K562 (cell line): ENCODE measurements at regions not wholly inside any gene's neighbourhood (a gene's known extent, or its start where the extent isn't known, plus 50 kb on each side); places are given as distances from the start of the nearest gene placed in this dataset.

ENCODE experiments used
- ATAC-seq: fragments of 200-7000 bp; cut with Tn5 transposase; 3 replicates; pipeline ENCODE4 v1.9.1; 2020; ENCODE audit warnings: moderate library complexity
- BruUV-seq: library from RNA; stranded (reverse); fragments of 400-500 nt; replicated peaks from 2 replicates; lab custom pipeline; 2021; lab: Mats Ljungman, UMichigan
- CTCF ChIA-PET: fragments of 300-600 bp; formaldehyde crosslinking; extraction: SDS; loops from one replicate; lab custom pipeline; 2021; ENCODE audit warnings: low intra/inter-chr PET ratio; lab: Yijun Ruan, JAX
- POLR2A ChIA-PET: fragments of 300-600, 350-650 bp; sonication (Branson Sonifier 250); formaldehyde crosslinking; extraction: SDS; loops from one replicate; lab custom pipeline; 2021; ENCODE audit warnings: antibody characterized with exemption, inconsistent platforms; lab: Yijun Ruan, JAX
- DNase-seq, 4 experiments: peaks; one replicate each; pipeline versions ENCODE4 v3.0.0 to v3.0.0-alpha.2; 2011 to 2018; ENCODE audit warnings: low spot score in 3 of 4, mixed read lengths in 3 of 4; ENCODE audit errors: extremely low read depth in 1 of 4
- FAIRE-seq: peaks from 2 replicates; lab custom pipeline; 2011; peaks lifted over from hg19 to GRCh38; lab: Jason Lieb, UNC
- H2AFZ ChIP-seq: 2 replicates; pipeline ENCODE4 v1.6.0; 2011; ENCODE audit warnings: low read depth, low read length, control low read depth, inconsistent platforms
- H3K27ac ChIP-seq: fragments of 200-600 bp; 3 replicates; pipeline ENCODE4 v1.8.0; 2011; ENCODE audit warnings: low read depth, mild to moderate bottlenecking, control low read depth, inconsistent platforms, low read length, moderate library complexity, mixed read lengths; ENCODE audit errors: extremely low read depth
- H3K27me3 ChIP-seq, 2 experiments: fragments of 300-600 bp in 1 of 2; 2 replicates in 1 of 2; 3 replicates in 1 of 2; pipeline versions ENCODE4 v1.6.0 to v1.8.0; 2011; ENCODE audit warnings: inconsistent platforms in 2 of 2, low read length in 2 of 2, mild to moderate bottlenecking in 1 of 2, mixed read lengths in 1 of 2, moderate library complexity in 1 of 2; ENCODE audit not compliant: control insufficient read depth in 2 of 2, insufficient read depth in 2 of 2
- H3K36me3 ChIP-seq: fragments of 300-600 bp; 3 replicates; pipeline ENCODE4 v1.8.0; 2011; ENCODE audit warnings: mild to moderate bottlenecking, low read length, inconsistent platforms; ENCODE audit not compliant: control insufficient read depth, insufficient read depth
- H3K4me1 ChIP-seq, 2 experiments: fragments of 200-600 bp in 1 of 2; replicated peaks in 1 of 2; 2 replicates in 1 of 2; 3 replicates in 1 of 2; pipeline versions ENCODE4 v1.5.1 to v1.8.0; 2011; ENCODE audit warnings: inconsistent platforms in 2 of 2, low read length in 2 of 2, mild to moderate bottlenecking in 1 of 2, mixed read lengths in 1 of 2, moderate library complexity in 1 of 2; ENCODE audit not compliant: control insufficient read depth in 2 of 2, insufficient read depth in 2 of 2
- H3K4me2 ChIP-seq: 2 replicates; pipeline ENCODE4 v1.6.1; 2011; ENCODE audit warnings: low read length, control low read depth, inconsistent platforms, mixed read lengths; ENCODE audit not compliant: insufficient read depth
- H3K4me3 ChIP-seq: fragments of 200-600 bp; sonication (generic), shearing (Covaris generic); 2 replicates; pipeline ENCODE4 v1.5.1; 2016; ENCODE audit warnings: control low read depth, inconsistent platforms
- H3K79me2 ChIP-seq: fragments of 200-600 bp; 3 replicates; pipeline ENCODE4 v1.8.0; 2011; ENCODE audit warnings: low read length, inconsistent platforms; ENCODE audit not compliant: control insufficient read depth, insufficient read depth
- H3K9ac ChIP-seq, 2 experiments: 2 replicates each; pipeline versions ENCODE4 v1.6.0 to v1.6.1; 2011; ENCODE audit warnings: low read depth in 2 of 2, low read length in 2 of 2, control low read depth in 1 of 2, inconsistent platforms in 1 of 2, mild to moderate bottlenecking in 1 of 2, mixed read lengths in 1 of 2; ENCODE audit not compliant: insufficient read depth in 1 of 2
- H3K9me1 ChIP-seq: one replicate; pipeline ENCODE4 v1.6.0; 2011; ENCODE audit warnings: inconsistent platforms, mild to moderate bottlenecking, low read length, moderate library complexity; ENCODE audit not compliant: control insufficient read depth, insufficient read depth
- H3K9me3 ChIP-seq: replicated peaks from 2 replicates; pipeline ENCODE4 v1.5.1; 2011; ENCODE audit warnings: low read depth, low read length, inconsistent platforms; ENCODE audit not compliant: control insufficient read depth, insufficient read depth
- H4K20me1 ChIP-seq: replicated peaks from 2 replicates; pipeline ENCODE4 v1.6.1; 2011; ENCODE audit warnings: low read length, inconsistent platforms, mixed read lengths; ENCODE audit not compliant: control insufficient read depth, insufficient read depth
- CREB3 ChIP-seq: fragments of 450-650 bp; conservative IDR thresholded peaks from 2 replicates; pipeline ENCODE4 v1.6.1; 2016; ENCODE audit warnings: missing genetic modification characterization, low read depth, mild to moderate bottlenecking, missing compliant biosample characterization, moderate library complexity
- CTBP1 ChIP-seq: fragments of 450-650 bp; IDR thresholded peaks from 2 replicates; pipeline ENCODE4 v1.6.1; 2016; ENCODE audit warnings: borderline replicate concordance
- GATA2 ChIP-seq: sonication (generic); formaldehyde crosslinking; IDR thresholded peaks from 2 replicates; pipeline ENCODE4 v1.4.0; 2020; ENCODE audit warnings: mild to moderate bottlenecking, missing genetic modification reagents
- MCM2 ChIP-seq: fragments of 450-650 bp; IDR thresholded peaks from 2 replicates; pipeline ENCODE4 v1.6.1; 2017; ENCODE audit warnings: low read depth, mild to moderate bottlenecking
- MXD1 ChIP-seq: fragments of 250-450 bp; sonication (Bioruptor Pico); IDR thresholded peaks from 2 replicates; pipeline ENCODE4 v1.8.0; 2021; ENCODE audit warnings: borderline replicate concordance, mild to moderate bottlenecking, moderate library complexity; ENCODE audit not compliant: poor library complexity, severe bottlenecking
- SAFB ChIP-seq: fragments of 200-400 bp; formaldehyde crosslinking; IDR thresholded peaks from 2 replicates; pipeline ENCODE4 v1.6.1; 2017; ENCODE audit warnings: low read depth, low read length, borderline replicate concordance
- SMAD4 ChIP-seq: fragments of 250-450 bp; sonication (Bioruptor Pico); conservative IDR thresholded peaks from 2 replicates; pipeline ENCODE4 v1.8.0; 2021; ENCODE audit warnings: inconsistent platforms, mild to moderate bottlenecking, moderate library complexity
- UBTF ChIP-seq, 2 experiments: IDR thresholded peaks; 2 replicates each; pipeline ENCODE4 v1.6.1; 2012; ENCODE audit warnings: improper control_type of control experiment in 2 of 2, low read depth in 2 of 2, low read length in 2 of 2, borderline replicate concordance in 1 of 2
- ZNF217 ChIP-seq: sonication (generic); formaldehyde crosslinking; IDR thresholded peaks from 2 replicates; pipeline ENCODE4 v1.8.0; 2022; ENCODE audit warnings: mild to moderate bottlenecking, missing genetic modification reagents
- ZNF239 ChIP-seq: fragments of 250-450 bp; sonication (Bioruptor Pico); IDR thresholded peaks from 2 replicates; pipeline ENCODE4 v1.4.0; 2020; ENCODE audit warnings: mild to moderate bottlenecking
- ZNF551 ChIP-seq: fragments of 250-450 bp; sonication (Bioruptor Pico); IDR thresholded peaks from 2 replicates; pipeline ENCODE4 v1.5.0; 2021; ENCODE audit warnings: mild to moderate bottlenecking, moderate library complexity
- WGBS: fragments of 100-300 bp; shearing (Covaris generic); methylation state at CpG from one replicate; pipeline ENCODE4 v1.1.6; 2016; ENCODE audit warnings: low coverage, mixed read lengths; ENCODE audit not compliant: insufficient coverage; ENCODE audit errors: missing lambda C conversion rate; 5-methylcytosine and 5-hydroxymethylcytosine counted together
- in situ Hi-C: fragments of 300-500 bp; cut with MboI; formaldehyde crosslinking; loops from 4 replicates; pipeline ENCODE4 v1.15.0; 2018; ENCODE audit warnings: inconsistent platforms, mixed read lengths
- intact Hi-C: fragments of 100-400 bp; cut with micrococcal nuclease; formaldehyde crosslinking; loops from 2 replicates; pipeline ENCODE4 v1.14.2; 2022

DNA sequence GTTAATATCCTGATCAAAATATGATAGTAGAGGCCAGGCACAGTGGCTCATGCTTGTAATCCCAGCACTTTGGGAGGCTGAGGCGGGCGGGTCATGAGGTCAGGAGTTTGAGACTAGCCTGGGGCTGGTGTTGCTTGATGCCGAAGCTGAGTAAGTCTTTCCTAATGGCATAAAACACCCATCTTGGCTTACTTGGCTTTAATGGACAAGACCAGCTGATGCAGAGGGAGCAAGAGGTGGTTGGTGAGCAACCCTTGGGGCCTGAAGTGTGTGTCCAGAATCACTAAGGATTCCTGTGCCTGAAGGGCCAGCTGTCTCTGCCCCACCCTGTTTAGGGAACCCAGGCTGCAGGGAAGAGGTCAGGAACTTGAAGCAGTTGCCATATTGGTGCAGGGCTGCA is 217.2 kb downstream of the ARL4C start:
- Histone ChIP-seq H3K9ac (no peak overlapping the region), H3K4me2 (no peak overlapping the region), H2AFZ (no peak overlapping the region), H4K20me1 (no peaks in the 10 kb centered on the region), H3K4me3 (no peak overlapping the region), H3K36me3 (no peaks in the 10 kb centered on the region), H3K27ac (no peak overlapping the region), H3K9me3 (no peaks in the 10 kb centered on the region), H3K4me1 (no peaks in the 10 kb centered on the region; a peak in 1 of 5 replicates), H3K9me1 (no peaks in the 10 kb centered on the region), H3K27me3 (no peaks in the 10 kb centered on the region), H3K79me2 (no peaks in the 10 kb centered on the region)
- no peak for DNase-seq
- no TSS peak for BruUV-seq
- no peak for FAIRE-seq
- TF ChIP-seq CREB3 (tag) (no peak), UBTF (IDR thresholded peaks at IDR 0.05; ENCODE audit: borderline replicate concordance in 1 of 2, low read depth in 2 of 2, low read length in 2 of 2) (no peak), GATA2 (CRISPR knock-in tag) (no peak), ZNF239 (CRISPR knock-in tag) (no peak), SAFB (no peak), ZNF551 (CRISPR knock-in tag) (no peak), SMAD4 (CRISPR knock-in tag) (no peak), MCM2 (no peak), MXD1 (CRISPR knock-in tag) (no peak), CTBP1 (no peak), ZNF217 (no peak)
- no peak for ATAC-seq
- POLR2A ChIA-PET, result no interaction called here
- in situ Hi-C loops (loop anchor here (5.0 kb wide), 1 partner anchor 843 kb away; no protein-coding TSS in a partner anchor), intact Hi-C loops (no loop called here)
- 0% methylated on average over 3 of the region's 3 CpGs for WGBS
- CTCF ChIA-PET, result no interaction called here
